HG03442 (cell line): ENCODE measurements at regions not wholly inside any gene's neighbourhood (a gene's known extent, or its start where the extent isn't known, plus 50 kb on each side); places are given as distances from the start of the nearest gene placed in this dataset.

Experiments
- ATAC-seq: cut with Tn5 transposase; IDR thresholded peaks from one replicate; pipeline ENCODE4 v1.9.1; 2021; ENCODE audit warnings: mild to moderate bottlenecking, moderate library complexity; ENCODE audit not compliant: unreplicated experiment

DNA sequence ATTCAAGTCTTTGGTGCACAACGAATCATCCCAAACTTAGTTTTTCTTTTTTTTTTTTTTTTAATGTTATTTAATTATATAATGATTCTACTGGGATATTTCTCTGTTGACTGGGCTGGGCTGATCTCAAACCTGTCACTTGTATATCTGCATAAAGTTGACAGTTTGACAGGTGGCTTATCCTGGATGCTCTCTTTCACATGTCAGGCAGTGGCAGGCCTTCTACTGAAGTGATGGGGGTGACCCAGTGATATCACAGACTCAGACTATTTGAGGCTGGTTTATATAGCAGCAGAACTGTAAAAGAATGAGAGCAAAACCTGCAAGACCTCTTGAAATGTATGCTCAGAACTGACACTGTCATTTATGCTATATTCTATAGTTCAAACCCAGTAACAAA is 1813.5 kb upstream of the CDH6 start:
- no peak for ATAC-seq

DNA sequence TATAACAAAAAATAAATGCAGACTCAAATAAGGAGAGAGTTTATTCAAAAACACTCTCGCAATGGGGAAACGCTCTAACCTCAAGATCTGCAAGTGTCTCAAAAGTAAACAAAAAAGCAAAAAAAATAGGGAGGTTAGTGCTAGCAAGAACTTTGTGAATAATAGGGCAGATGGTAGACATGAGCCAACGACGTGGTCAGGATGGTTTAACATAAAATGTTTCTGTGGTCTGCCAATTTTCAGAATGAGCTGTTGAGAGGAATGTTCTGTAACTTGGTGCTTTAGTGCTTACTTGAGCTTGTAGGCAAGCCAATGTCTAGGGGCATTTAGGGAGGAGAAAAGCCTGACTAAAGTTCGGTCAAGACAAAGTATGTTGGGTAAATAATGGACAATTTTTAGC is 1813.9 kb upstream of the CDH6 start:
- ATAC-seq = no peak

DNA sequence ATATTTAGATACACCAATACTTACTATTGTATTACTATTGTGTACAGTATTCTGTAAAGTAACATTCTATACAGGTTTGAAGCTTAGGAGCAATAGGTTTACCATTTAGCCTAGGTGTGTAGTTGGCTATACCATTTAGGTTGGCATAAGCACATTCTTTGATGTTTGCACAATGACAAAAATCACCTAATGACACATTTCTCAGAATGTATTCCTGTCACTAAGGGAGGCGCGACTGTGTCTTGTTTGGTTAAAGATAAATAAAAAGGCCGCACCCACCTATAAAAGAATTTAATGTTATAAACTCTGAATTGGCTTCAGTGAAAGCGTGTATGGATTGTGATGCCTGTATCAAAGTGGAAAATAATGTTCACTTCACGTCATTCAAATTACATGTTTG is 1815.4 kb upstream of the CDH6 start:
- ATAC-seq = no peak

DNA sequence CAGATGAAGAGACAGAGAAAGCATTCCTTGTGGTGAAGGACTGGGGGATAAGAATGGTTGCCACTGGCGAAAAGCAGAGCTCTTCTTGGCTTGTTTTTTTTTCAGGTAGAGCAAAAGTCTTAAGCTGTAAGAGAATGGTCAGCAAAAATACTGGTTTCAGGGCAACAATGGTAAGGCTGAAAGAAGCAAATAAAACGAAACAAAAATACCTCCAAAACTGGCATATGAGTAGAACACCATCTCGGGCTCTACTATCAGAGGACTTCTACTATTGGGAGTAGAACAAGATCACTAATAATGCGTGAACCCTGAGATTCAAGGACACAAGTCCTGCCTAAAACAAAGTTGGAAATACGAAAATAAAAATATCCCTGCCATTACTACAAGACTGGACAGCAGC is 1823.2 kb upstream of the CDH6 start:
- no peak for ATAC-seq

DNA sequence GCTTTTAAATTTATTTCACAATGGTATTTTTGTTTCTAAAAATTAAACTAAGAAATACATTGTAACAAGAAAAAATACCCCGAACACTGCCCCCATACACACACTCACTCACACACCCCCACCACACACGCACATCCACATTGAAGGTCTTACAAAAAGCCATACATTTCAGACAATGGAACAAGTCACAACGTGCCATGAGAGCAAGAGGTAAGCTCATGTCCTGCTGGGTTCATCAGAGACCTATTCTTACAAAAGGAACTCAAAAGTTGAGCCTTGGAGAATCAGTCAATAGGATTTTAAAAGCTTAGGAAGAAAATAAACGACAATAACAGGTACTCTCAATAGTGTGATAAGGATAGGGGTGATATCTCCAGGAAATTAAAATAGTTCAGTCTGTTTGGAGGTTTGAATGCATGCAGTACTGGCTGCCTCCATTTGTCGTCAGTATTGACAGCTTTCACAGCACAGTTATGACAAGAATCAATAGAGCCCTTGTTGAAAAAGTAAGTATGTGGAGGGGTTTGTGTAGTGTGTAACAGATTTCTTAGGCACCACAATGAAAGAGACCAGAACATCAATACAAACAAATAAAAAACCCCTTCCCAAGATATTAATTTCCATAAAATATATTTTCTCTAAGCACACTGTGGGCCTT is 1826.2 kb upstream of the CDH6 start:
- ATAC-seq = no peak

DNA sequence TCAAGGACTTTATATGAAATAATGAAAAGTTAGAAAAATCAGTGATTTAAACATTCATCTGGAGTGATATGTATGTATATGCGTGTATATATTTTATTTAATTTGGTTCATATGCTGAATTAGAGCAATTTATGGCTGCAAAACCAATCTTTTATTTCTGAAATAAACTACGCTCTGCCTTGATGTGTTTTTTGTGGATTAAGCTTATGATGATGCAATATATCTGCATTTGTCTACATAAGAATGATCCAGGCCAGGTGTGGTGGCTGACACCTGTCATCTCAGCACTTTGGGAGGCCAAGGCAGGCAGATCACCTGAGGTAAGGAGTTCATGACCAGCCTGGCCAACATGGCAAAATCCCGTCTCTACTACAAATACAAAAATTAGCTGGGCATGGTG is 1842.3 kb upstream of the CDH6 start:
- no peak for ATAC-seq

DNA sequence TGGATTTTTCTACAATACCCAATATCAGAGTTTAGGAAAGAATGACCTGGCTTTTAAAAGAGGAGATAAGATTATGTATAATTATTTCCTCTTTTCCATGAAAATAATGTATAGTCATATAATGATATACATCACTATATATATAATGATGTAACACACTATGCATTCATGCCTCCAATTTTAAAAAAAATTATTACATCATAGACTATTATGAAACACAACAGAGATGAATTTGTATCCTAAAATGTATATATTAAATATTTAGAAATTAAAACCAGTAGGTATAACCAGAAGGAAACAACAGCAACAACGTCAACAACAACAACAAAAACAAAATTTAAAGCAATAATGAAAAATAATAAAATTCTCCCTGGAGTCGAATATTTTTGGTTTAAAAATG is 1856.5 kb upstream of the CDH6 start:
- no peak for ATAC-seq

DNA sequence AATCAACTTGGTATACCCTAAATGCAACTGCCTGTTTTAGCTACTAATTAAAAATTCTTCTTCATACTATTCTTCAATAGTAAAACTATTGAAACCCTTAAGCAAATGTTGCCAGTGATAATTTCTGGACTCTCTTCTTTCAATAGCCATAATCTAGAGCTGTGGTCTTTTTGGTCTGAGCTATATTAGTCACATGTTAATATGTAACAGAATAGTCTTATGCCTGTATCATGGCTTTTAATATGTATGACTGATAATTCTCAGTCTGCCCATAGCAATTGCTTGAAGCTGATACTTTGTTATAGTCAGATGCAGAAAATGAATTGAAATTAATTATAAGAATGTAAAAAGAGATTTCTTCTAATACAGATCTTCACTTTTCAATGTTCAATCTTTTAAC is 1871.9 kb upstream of the CDH6 start:
- no peak for ATAC-seq

DNA sequence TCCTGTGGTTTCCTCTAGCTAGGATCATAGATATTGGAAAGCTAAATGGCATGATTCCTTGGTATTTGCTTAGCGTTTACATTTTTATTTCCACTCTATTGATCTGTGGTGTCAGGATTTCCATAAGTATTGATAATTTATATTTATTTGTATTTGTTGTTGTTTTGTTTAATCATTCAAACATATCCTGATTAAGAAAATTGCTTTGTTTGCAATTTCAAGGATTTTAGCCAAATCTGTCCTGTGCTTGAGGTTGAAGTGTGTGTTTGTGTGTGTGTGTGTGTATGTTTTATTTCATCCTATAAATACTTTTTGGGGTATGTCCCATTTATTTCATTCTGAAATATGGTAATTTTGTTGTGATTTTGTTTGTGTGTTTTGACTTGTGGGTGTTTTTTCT is 1884.1 kb upstream of the CDH6 start:
- ATAC-seq = no peak

DNA sequence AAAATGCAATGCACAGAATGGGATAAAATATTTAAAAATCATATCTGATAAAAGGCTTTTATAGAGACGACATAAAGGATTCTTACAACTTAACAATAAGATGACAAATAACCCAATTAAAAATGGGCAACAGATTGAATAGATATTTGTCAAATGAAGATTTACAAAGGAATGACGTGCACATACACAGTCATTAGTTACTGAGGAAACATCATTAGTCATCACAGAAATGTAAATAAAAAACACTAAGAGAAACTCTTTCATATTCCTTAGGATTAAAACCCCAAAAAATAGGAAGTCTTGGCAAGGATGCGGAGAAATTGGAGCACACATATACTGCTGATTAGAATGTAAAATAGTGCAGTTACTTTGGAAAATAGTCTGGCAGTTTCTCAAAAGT is 1886.0 kb upstream of the CDH6 start:
- ATAC-seq = no peak

DNA sequence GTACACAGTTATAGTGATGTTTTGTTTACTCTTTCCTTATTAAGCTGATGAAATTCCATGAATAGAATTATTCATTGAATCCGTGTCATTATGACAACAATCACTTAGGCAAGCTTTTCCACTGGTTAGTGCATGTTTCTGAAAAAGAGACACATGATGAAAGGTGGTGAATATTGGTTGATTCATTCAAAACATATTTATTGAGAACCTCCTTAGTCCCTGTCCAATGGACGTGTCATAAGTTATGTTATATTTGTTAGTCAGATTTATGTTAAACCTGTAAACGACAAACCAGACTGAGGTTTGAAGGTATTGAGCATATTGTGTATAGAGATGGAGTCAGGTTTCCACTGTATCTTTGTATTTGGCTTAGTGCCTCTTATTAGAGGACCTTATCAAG is 1888.9 kb upstream of the CDH6 start:
- ATAC-seq = no peak

DNA sequence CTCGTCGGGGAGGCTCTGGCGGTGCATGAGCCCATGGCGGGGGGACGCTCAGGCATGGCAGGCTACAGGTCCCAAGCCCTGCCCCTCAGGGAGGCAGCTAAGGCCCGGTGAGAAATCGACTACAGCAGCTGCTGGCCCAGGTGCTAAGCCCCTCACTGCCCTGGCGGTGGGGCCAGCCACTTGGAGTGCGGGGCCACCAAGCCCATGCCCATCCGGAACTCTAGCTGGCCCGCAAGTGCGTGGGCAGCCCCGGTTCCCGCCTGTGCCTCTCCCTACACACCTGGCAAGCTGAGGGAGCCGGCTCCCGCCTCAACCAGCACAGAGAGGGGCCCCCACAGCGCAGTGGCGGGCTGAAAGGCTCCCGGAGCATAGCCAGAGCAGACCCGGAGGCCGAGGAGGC is 1896.9 kb upstream of the CDH6 start:
- ATAC-seq = no peak

DNA sequence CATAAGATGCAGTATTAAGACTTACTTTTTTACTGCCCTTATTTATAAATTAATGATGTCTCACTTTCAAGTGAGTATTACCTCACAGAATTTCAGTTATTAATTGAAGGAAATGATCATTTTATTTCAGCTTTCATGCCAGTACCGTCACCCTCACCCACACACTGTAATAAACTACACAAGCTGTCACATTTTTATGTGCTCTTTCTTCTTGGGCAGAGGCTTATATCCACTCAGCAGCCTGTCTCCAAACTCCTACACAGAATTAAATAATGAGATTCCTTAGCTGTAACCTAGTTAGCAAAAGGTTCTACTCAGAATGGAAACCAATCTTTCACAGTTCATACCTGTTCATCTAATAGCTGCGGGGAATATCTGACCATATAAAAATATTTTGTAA is 1915.8 kb upstream of the CDH6 start:
- ATAC-seq = no peak

DNA sequence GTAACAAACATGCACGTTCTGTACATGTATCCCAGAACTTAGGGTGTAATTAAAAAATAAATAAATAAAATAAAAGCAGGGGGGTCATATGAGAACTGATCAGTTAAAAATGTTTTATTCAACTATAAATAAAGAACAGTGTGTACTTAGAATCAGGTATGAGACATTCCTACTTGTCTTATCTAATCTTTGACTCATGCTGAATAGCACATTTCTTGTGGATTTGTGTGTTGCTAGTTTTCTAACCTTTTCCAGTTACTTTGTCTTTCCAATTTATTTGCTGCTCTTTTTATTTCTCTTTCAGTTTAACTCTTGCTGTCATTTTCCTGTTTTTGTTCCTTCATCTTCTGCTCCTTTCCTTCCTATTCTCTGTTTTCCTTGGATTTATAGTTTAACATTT is 1917.1 kb upstream of the CDH6 start:
- ATAC-seq = no peak

DNA sequence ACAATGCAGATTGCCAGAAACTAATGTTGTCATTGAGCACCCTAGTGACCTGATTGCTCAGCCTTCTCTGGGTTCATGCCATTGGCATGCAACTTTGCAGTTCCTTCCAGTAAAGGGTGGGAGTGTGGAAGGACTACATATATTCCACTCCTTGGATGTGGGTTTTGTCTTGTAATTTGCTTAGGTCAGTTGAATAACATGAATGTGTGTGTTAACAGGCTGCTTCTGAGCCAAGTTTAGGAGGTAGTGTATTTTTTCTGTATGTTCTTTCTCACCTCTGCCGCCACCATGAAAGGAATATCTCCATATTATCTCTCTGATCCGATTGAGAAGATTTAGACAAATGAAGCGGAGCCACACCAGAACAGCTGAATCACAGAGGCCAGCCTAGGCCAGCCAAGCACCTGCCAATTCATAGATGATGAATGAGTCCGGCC is 1929.6 kb upstream of the CDH6 start:
- ATAC-seq = no peak

DNA sequence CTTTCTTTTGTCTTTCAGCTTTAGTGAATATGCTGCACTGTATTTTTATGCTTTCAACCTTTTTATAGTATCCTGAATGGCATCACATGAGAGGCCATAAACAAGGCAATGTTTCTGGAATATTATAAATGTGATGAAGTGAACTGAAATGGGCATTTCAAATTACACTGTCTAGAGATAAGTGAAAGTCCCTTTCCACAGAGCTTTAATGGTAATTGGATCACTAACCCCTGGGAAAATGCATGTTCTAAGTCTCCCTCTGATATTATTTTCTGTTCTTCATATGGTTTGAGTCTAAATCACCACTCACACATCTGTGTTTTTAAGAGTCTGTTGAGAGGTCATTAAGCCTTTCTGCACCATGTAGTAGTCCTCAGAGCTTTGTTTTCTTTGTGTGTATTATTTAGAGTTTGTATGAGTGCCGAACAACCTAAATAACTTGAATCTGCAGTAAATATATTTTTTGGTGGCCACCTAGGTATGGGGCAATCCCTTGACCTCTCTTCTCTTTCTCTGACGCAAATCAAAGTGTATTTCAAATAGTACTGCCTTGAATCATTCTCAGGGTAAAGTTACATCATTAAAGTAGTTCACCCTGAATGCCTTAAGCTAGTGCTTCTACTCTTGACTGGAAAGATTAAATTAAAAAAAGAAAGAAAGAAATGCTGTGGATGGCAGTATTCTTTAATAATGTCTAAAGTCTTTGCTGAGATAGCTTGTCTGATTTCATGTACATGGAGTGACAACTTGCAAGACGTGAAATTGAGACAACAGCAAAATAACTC is 1931.0 kb upstream of the CDH6 start:
- no peak for ATAC-seq

DNA sequence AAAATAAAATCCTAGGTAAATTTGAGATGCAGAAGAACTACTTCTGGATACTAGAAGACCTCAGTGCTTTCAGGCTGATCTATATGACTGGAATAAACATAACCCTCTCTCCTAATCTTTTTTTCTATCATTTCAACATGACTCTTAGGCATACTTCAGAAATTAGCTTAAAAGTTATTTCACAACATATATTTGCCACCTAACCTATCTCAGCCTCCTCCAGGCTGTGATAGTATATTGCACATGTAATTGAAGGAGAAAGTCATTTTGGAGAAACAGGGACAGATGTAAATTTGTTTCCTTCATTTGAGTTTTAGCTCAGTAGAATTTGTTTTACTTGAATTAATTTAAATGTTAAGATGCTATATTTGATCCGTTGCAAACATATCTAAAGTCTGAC is 1932.3 kb upstream of the CDH6 start:
- ATAC-seq = no peak

DNA sequence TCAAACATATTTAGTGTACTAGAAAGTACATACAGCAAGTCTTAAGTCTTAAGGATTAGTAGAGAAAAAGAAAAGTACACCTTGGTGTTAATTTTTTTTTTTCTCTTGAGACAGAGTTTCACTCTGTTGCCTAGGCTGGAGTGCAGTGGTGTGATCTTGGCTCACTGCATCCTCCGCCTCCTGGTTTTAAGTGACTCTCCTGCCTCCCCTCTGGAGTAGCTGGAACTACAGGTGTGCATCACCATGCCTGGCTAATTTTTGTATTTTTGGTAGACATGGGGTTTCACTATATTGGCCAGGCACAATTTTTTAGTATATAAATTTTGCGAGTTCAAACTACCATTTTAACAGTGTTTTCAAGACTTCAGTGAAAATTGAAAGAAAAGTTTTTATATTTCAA is 1941.1 kb upstream of the CDH6 start:
- ATAC-seq = no peak

DNA sequence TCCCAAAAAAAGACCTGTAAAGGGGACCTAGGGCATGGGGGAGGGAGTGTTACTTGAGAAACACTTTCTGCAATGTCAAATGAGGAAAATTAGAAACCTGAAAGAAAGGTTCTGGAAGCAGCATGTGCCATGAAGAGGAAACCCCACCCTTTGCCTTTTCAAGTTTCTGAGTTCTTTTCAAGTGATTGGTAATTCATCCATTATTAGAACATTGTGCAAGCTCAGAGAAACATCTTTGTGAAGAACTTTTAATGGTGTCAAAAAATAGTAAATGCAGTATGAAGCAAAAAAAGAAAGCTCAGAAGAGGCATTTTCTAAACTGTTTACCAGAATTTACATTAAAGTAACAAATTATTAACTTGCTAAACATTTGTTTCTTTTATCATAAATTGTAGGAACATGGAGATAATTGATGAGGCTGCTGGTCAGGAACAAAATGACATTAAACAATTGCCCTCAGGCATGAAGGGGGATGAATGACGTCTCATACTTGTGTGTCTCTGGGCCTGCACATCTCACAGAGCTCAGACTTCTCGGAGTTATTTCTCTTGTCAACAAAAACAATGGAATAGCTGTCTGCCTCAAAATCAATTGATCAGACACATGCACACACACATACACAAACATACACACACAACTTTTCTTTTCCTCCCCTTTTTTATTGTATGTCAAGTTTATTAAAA is 1946.0 kb upstream of the CDH6 start:
- ATAC-seq = no peak

DNA sequence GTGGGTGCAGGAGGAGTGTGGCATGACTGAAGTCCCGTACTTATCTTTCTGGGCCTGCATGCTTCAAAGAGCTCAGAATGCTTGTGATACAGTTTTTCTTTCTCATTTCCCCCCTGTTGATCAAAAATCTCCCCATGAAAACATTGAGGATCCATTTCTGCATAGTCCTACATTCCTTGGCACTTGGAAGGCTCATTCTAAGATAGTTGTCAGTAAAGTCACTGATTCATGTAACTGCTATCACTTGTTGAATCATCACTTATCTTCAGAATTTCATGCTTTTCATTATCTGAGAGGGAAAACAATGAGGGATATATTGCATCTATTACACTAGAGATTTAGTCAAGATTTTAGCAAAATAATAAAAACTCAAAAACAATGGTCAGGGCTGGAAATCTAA is 1953.1 kb upstream of the CDH6 start:
- ATAC-seq = no peak

DNA sequence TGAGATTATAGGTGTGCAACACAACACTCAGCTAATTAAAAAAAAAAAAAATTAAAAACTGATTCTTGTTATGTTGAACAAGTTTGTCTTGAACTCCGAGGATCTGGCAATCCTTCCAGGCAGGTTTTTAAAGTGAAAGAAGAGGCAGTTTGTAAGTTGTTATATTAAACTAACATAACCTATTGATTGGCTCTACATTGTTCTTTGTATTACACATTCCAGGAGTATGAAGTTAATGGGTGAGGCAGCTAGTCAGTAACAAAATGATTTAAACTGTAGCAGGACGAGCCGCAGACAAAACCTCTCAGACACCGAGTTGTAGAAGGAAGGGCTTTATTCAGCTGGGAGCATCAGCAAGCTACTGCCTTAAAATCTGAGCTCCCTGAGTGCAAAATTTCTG is 1953.9 kb upstream of the CDH6 start:
- no peak for ATAC-seq

DNA sequence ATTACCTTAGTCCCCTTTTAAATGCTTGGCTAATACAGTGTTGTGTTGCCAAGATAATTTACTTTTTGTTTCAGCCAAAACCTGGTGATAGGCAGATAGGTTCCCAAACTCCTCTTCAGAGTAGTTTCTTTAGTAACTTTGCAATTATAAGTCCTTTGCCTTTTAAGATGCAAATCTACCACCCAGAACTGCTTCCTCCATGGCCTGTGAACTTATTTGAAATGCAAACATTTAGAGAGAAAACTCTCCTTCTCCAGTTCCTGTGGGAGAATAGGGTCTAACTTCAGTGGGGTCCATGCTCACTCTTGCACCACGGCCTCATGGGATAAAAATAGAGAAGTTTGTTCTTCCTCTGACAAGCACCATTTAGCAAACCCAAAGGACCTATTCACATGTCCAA is 1955.4 kb upstream of the CDH6 start:
- ATAC-seq = no peak
